ENCODE measurements at regions not wholly inside any gene's neighbourhood (a gene's known extent, or its start where the extent isn't known, plus 50 kb on each side); places are given as distances from the start of the nearest gene placed in this dataset.

DNA sequence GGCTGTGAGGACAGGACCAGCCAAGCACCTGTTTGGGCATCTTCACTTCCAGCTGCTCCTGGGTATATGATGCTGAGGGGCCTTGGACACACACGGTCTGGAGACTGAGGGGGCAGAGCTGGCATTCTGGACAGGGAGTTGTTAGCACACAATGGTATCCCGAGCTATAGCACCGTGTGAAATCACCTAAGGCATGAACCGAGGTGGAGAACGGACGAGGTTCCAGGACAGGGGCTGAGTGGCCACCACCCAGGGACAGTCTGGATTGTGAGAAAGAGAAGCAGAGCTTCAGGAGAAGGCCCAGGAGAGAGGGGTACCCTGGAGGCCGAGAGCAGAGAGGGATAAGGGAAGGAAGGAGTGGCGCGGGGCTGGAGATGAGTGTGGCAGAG, 571.8 kb downstream of the TCERG1L start:
- intact Hi-C loops (cut with DNase I; ENCODE audit: low total_unique reads): no loop called here
- no peak for TF ChIP-seq POLR2A (IDR thresholded peaks at IDR 0.05)
- TF ChIP-seq POLR2AphosphoS5 (IDR thresholded peaks at IDR 0.05): no peak
- TF ChIP-seq, protein P1, sequence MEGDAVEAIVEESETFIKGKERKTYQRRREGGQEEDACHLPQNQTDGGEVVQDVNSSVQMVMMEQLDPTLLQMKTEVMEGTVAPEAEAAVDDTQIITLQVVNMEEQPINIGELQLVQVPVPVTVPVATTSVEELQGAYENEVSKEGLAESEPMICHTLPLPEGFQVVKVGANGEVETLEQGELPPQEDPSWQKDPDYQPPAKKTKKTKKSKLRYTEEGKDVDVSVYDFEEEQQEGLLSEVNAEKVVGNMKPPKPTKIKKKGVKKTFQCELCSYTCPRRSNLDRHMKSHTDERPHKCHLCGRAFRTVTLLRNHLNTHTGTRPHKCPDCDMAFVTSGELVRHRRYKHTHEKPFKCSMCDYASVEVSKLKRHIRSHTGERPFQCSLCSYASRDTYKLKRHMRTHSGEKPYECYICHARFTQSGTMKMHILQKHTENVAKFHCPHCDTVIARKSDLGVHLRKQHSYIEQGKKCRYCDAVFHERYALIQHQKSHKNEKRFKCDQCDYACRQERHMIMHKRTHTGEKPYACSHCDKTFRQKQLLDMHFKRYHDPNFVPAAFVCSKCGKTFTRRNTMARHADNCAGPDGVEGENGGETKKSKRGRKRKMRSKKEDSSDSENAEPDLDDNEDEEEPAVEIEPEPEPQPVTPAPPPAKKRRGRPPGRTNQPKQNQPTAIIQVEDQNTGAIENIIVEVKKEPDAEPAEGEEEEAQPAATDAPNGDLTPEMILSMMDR (IDR thresholded peaks at IDR 0.05): no peak
- peak in 1 of 2 donors; percentile 34 for DNase-seq (ENCODE audit: low spot score in 2 of 2)

DNA sequence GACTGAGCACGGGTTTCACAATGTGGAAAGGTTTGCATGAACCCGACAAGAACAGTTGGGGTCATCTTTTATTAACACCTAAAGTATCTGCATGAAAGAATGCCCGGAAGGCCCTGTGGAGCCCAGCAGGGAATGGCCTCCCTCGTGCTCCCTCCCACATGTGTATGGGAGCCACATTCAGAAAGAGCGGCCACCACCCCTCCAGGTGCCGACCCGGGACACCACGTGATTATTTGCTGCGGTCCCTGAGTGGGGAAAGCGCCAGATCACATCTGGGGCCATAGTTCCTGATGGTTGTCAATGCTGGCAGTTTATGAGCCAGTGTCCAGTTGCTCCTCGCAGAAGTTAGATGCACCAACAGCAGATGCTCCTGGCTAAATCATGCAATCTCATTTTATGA, 571.4 kb downstream of the TCERG1L start:
- peaks cover 0 to 30% of the 10 kb centered on the region in 2 donors for H3K27me3 ChIP-seq
- H3K4me3 ChIP-seq: no peak overlapping the region
- DNase-seq (ENCODE audit: low spot score in 2 of 2): peak in 1 of 2 donors; percentile 30
- H3K9me3 ChIP-seq: no peaks in the 10 kb centered on the region
- H3K27ac ChIP-seq: no peak overlapping the region
- no peaks in the 10 kb centered on the region for H3K36me3 ChIP-seq
- intact Hi-C loops (cut with DNase I; ENCODE audit: low total_unique reads): no loop called here
- H3K4me1 ChIP-seq: no peaks in the 10 kb centered on the region
- TF ChIP-seq, protein P1 (IDR thresholded peaks at IDR 0.05): no peak
- TF ChIP-seq POLR2A (IDR thresholded peaks at IDR 0.05) (no peak), POLR2AphosphoS5 (IDR thresholded peaks at IDR 0.05) (no peak)

More for the DNA sequence above, 571.8 kb downstream of the TCERG1L start:
- Histone ChIP-seq H3K4me1 (no peaks in the 10 kb centered on the region), H3K27me3 (peaks cover 0 to 26% of the 10 kb centered on the region in 2 donors), H3K36me3 (no peaks in the 10 kb centered on the region), H3K27ac (no peak overlapping the region), H3K4me3 (no peak overlapping the region), H3K9me3 (no peaks in the 10 kb centered on the region)

DNA sequence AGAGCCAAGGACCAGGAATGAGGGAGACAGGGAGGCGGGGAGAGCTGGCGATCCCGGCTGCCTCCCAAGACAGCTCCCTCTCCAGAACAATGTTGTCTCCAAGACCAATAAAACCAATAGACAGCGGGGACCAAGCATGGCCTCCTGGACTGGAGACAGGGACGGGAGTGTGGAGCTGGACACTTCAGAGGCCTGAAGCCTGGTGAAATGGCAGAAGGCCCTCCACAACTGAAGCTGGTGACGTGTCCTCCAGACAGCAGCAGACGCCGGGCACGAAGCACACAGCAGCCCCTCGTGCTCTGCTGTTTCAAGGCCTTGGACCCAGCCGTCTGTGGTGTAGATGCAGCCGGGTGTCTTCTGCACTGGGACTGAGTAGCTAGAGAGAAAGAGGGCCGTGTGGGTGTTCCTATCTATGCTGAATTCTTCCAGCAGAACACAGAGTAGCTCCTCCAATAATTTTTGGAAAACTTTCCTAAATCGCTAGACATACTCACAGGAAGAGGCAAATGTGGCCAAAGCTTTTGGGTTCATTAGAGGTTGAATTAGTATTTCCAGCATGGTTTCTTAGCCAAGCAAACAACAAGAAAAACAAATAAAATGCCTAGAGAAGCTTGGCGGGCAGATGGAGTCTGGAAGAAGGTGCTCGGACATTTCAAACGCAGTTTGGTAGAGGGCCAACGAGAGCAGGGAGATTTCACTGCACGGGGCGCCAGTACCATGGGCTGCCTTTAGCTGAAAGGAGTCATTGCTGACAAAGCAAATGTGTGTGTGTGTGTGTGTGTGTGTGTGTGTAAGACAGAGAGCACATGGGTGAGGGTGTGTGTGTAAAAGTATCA, 570.4 kb downstream of the TCERG1L start:
- H3K9me3 ChIP-seq: no peaks in the 10 kb centered on the region
- H3K4me3 ChIP-seq: no peak overlapping the region
- DNase-seq (ENCODE audit: low spot score in 2 of 2): peak in 1 of 2 donors; percentile 6
- no peaks in the 10 kb centered on the region for H3K36me3 ChIP-seq
- H3K4me1 ChIP-seq: no peaks in the 10 kb centered on the region
- no peak overlapping the region for H3K27ac ChIP-seq
- TF ChIP-seq POLR2AphosphoS5 (IDR thresholded peaks at IDR 0.05): no peak
- no peak for TF ChIP-seq POLR2A (IDR thresholded peaks at IDR 0.05)
- TF ChIP-seq, protein P1 (IDR thresholded peaks at IDR 0.05): no peak
- intact Hi-C loops (cut with DNase I; ENCODE audit: low total_unique reads): no loop called here
- peaks cover 0 to 37% of the 10 kb centered on the region in 2 donors for H3K27me3 ChIP-seq

DNA sequence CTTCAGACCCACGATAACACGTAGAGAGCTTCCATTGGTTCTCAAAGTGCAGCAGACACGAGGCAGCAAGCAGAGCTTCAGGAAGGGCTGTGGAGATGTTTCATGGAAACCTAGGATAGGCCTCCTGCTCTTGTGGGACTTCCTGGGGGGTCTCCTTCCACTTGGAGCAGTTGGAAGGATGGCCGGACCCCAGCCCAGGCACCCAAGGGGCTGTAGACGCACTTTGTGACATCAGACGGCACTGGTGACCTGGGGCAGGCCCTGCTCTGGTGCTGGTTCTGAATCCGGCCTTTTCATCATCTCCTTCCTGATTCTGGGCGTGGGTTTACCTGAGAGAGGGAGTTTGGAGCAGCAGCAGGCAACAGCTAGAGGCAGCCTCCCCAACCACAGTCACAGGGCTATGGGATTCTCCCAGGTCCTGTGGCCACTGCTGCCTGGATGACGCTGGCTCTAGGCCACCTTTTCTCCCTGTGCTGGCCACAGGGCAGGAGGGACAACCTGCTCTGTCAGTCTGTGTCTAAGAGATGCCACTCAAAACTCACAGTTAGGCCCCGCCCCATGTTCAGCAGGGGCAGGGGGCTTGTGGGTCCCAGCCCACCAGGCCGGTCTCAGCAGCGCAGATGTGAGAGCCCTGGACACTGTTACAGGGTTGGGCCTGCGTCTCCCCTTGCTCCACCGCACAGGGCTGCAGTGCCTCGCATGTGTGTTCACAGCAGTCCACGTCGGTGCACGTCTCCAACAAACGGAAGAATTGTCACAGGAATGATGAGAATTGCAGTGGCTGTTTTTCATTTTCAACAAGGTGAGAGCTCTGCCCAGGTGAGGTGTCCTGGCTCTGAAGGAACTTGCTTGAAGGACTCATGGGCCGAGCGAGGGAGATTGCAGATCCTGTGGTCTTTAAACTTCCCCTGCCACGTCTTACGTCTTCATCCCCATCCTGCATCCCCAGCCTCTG, 569.3 kb downstream of the TCERG1L start:
- no peak for DNase-seq (ENCODE audit: low spot score in 2 of 2)
- TF ChIP-seq POLR2A (IDR thresholded peaks at IDR 0.05): no peak
- no peak for TF ChIP-seq POLR2AphosphoS5 (IDR thresholded peaks at IDR 0.05)
- TF ChIP-seq, protein P1 (IDR thresholded peaks at IDR 0.05): no peak
- no peaks in the 10 kb centered on the region for H3K9me3 ChIP-seq

More for the DNA sequence above, 569.3 kb downstream of the TCERG1L start:
- peaks cover 0 to 41% of the 10 kb centered on the region in 2 donors for H3K27me3 ChIP-seq
- H3K27ac ChIP-seq: no peak overlapping the region
- no peaks in the 10 kb centered on the region for H3K36me3 ChIP-seq
- no peak overlapping the region for H3K4me3 ChIP-seq
- intact Hi-C loops (cut with DNase I; ENCODE audit: low total_unique reads): no loop called here
- H3K4me1 ChIP-seq: no peaks in the 10 kb centered on the region
